Fibroblast of lung (primary cell): ENCODE measurements at regions not wholly inside any gene's neighbourhood (a gene's known extent, or its start where the extent isn't known, plus 50 kb on each side); places are given as distances from the start of the nearest gene placed in this dataset.

Source experiments
- DNase-seq, 2 donors: peaks; one replicate each; pipeline versions ENCODE4 v3.0.0 to v3.0.0-alpha.2; 2010; ENCODE audit warnings: low read depth in 2 of 2
- H2AFZ ChIP-seq: 2 replicates; pipeline ENCODE4 v1.5.1; 2012; ENCODE audit warnings: low read length, control low read depth, inconsistent platforms
- H3K27ac ChIP-seq: 2 replicates; pipeline ENCODE4 v1.5.1; 2011; ENCODE audit warnings: low read length, control low read depth; ENCODE audit not compliant: insufficient read depth
- H3K27me3 ChIP-seq: 2 replicates; pipeline ENCODE4 v1.5.1; 2011; ENCODE audit warnings: mild to moderate bottlenecking, low read length; ENCODE audit not compliant: control insufficient read depth, insufficient read depth
- H3K36me3 ChIP-seq: 2 replicates; pipeline ENCODE4 v1.5.1; 2011; ENCODE audit warnings: low read length; ENCODE audit not compliant: control insufficient read depth, insufficient read depth
- H3K4me1 ChIP-seq: 2 replicates; pipeline ENCODE4 v1.5.1; 2011; ENCODE audit warnings: low read length; ENCODE audit not compliant: control insufficient read depth, insufficient read depth; ENCODE audit errors: extremely low read depth
- H3K4me2 ChIP-seq: 2 replicates; pipeline ENCODE4 v1.5.1; 2011; ENCODE audit warnings: low read length, control low read depth; ENCODE audit not compliant: insufficient read depth; ENCODE audit errors: extremely low read depth
- H3K4me3 ChIP-seq, 4 experiments: fragments of 200-600 bp in 1 of 4; sonication (generic) in 1 of 4; replicated peaks in 1 of 4; 2 replicates each; pipeline ENCODE4 v1.5.1; 2011 to 2016; ENCODE audit warnings: low read length in 4 of 4, low read depth in 3 of 4, mild to moderate bottlenecking in 3 of 4, control low read depth in 2 of 4, inconsistent platforms in 1 of 4, mixed read lengths in 1 of 4; ENCODE audit not compliant: insufficient read depth in 1 of 4; ENCODE audit errors: control extremely low read depth in 1 of 4
- H3K79me2 ChIP-seq: 2 replicates; pipeline ENCODE4 v1.5.1; 2012; ENCODE audit warnings: mild to moderate bottlenecking, low read length, inconsistent platforms; ENCODE audit not compliant: control insufficient read depth, insufficient read depth
- H3K9ac ChIP-seq: 2 replicates; pipeline ENCODE4 v1.5.1; 2011; ENCODE audit warnings: mild to moderate bottlenecking, low read length, control low read depth; ENCODE audit not compliant: insufficient read depth
- H3K9me3 ChIP-seq: 2 replicates; pipeline ENCODE4 v1.5.1; 2012; ENCODE audit warnings: low read depth, low read length; ENCODE audit not compliant: control insufficient read depth, insufficient read depth
- H4K20me1 ChIP-seq: 2 replicates; pipeline ENCODE4 v1.5.1; 2011; ENCODE audit warnings: low read length; ENCODE audit not compliant: control insufficient read depth, insufficient read depth; ENCODE audit errors: extremely low read depth
- EZH2 ChIP-seq: IDR thresholded peaks from 2 replicates; pipeline ENCODE4 v1.5.1; 2012; ENCODE audit warnings: low read length, control low read depth, mild to moderate bottlenecking; ENCODE audit errors: missing control alignments
- TF ChIP-seq, protein P1 (sequence below), 2 donors: IDR thresholded peaks in 1 of 2; conservative IDR thresholded peaks in 1 of 2; 1 replicate in 1 of 2; 2 replicates in 1 of 2; pipeline ENCODE4 v1.5.1; 2011 to 2012; ENCODE audit warnings: low read length in 2 of 2, control low read depth in 1 of 2, inconsistent platforms in 1 of 2, low read depth in 1 of 2, mild to moderate bottlenecking in 1 of 2

DNA sequence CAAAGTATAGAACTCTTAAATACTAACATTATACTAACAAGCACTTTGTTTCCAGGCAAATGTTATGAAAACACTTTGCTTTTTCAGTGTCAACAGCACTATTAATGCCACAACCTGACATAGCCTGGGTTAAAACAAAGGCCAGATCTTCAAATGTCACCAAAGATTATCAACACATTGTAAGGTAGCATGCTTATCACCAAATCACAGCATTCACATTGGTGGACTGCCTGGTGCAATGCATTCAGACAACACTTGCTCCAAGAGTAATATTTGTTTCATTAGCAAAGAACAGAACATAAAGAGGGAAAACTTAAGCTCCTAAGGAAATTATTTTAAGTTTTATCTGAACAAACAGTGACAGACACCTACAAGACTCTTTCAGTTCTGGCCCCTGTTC lies 1361.2 kb downstream of the CDH8 start:
- H3K4me1 ChIP-seq: no peaks in the 10 kb centered on the region
- H3K9ac ChIP-seq: no peak overlapping the region
- no peaks in the 10 kb centered on the region for H3K27me3 ChIP-seq
- no peak for DNase-seq
- no peak for TF ChIP-seq EZH2
- TF ChIP-seq, protein P1, sequence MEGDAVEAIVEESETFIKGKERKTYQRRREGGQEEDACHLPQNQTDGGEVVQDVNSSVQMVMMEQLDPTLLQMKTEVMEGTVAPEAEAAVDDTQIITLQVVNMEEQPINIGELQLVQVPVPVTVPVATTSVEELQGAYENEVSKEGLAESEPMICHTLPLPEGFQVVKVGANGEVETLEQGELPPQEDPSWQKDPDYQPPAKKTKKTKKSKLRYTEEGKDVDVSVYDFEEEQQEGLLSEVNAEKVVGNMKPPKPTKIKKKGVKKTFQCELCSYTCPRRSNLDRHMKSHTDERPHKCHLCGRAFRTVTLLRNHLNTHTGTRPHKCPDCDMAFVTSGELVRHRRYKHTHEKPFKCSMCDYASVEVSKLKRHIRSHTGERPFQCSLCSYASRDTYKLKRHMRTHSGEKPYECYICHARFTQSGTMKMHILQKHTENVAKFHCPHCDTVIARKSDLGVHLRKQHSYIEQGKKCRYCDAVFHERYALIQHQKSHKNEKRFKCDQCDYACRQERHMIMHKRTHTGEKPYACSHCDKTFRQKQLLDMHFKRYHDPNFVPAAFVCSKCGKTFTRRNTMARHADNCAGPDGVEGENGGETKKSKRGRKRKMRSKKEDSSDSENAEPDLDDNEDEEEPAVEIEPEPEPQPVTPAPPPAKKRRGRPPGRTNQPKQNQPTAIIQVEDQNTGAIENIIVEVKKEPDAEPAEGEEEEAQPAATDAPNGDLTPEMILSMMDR (conservative IDR thresholded peaks at IDR 0.05 in 1 of 2, IDR thresholded peaks at IDR 0.05 in 1 of 2; ENCODE audit: low read depth in 1 of 2, low read length in 2 of 2): no peak
- no peaks in the 10 kb centered on the region for H3K9me3 ChIP-seq
- no peaks in the 10 kb centered on the region for H3K79me2 ChIP-seq
- no peak overlapping the region for H2AFZ ChIP-seq
- H3K36me3 ChIP-seq: no peaks in the 10 kb centered on the region
- H4K20me1 ChIP-seq: no peaks in the 10 kb centered on the region
- no peak overlapping the region for H3K4me3 ChIP-seq
- H3K4me2 ChIP-seq: no peak overlapping the region
- H3K27ac ChIP-seq: no peak overlapping the region

DNA sequence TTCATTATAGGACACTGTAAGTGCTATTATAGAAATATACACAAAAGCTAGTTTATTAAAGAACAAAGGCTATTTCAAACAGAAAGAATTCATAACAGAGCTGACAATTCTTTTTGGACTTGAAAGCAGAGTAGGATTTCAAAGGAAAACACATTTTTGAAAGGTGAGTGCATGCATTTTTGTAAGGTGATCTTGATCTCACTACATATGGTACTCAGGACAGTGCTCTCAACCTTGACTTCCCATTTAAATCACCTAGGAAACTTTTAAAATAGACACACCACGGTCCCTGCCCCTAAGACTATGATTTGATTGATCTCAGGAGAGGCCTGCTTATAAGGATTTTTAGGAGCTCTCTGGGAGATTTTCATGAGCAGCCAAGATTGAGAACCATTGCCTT lies 1362.0 kb downstream of the CDH8 start:
- Histone ChIP-seq H2AFZ (no peak overlapping the region), H3K27ac (no peak overlapping the region), H3K36me3 (no peaks in the 10 kb centered on the region), H3K4me2 (no peak overlapping the region), H3K4me3 (no peak overlapping the region), H3K27me3 (no peaks in the 10 kb centered on the region), H3K4me1 (no peaks in the 10 kb centered on the region), H3K9me3 (no peaks in the 10 kb centered on the region), H3K9ac (no peak overlapping the region), H3K79me2 (no peaks in the 10 kb centered on the region), H4K20me1 (no peaks in the 10 kb centered on the region)
- DNase-seq: peak in 1 of 2 donors; percentile 55
- TF ChIP-seq EZH2: no peak
- TF ChIP-seq, protein P1 (conservative IDR thresholded peaks at IDR 0.05 in 1 of 2, IDR thresholded peaks at IDR 0.05 in 1 of 2; ENCODE audit: low read depth in 1 of 2, low read length in 2 of 2): no peak

DNA sequence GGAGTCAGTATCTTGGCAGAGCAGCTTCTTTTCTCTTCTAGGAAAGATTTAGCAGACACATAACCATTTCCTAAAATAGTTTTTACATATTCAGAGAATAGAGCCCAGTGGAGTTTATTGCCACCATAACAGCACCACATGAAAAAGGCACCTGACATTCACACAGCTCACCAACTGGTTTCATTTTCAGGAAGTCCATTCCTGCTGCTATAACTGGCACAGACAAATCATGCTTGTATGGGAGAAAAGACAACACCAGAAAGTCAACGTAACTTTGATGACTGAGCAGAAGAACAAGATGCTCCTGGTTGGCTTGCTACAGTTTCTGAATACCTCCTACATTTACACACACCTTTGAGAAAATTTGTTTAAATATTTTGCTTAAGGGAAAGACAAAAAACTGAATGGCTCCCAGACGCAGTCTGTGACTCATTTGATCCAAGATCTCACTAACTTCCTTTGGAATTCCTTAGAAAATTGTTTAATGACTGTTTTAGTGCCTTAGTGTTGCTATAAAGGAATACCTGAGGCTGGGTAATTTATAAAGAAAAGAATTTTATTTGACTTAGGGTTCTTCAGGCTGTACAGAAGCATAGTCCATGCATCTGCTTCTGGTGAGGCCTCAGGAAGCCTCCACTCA lies 1380.6 kb downstream of the CDH8 start:
- no peak overlapping the region for H3K4me2 ChIP-seq
- no peak overlapping the region for H3K27ac ChIP-seq
- H3K27me3 ChIP-seq: no peaks in the 10 kb centered on the region
- H4K20me1 ChIP-seq: no peaks in the 10 kb centered on the region
- H3K9ac ChIP-seq: no peak overlapping the region
- no peaks in the 10 kb centered on the region for H3K36me3 ChIP-seq
- H3K4me1 ChIP-seq: no peaks in the 10 kb centered on the region
- no peaks in the 10 kb centered on the region for H3K79me2 ChIP-seq
- H3K9me3 ChIP-seq: no peaks in the 10 kb centered on the region
- no peak overlapping the region for H2AFZ ChIP-seq
- peak in 1 of 2 donors; percentile 65 for DNase-seq
- no peak overlapping the region for H3K4me3 ChIP-seq
- TF ChIP-seq, protein P1 (conservative IDR thresholded peaks at IDR 0.05 in 1 of 2, IDR thresholded peaks at IDR 0.05 in 1 of 2; ENCODE audit: low read depth in 1 of 2, low read length in 2 of 2): no peak
- TF ChIP-seq EZH2: no peak
